Body of pancreas (tissue), 4 donors: ENCODE measurements at regions not wholly inside any gene's neighbourhood (a gene's known extent, or its start where the extent isn't known, plus 50 kb on each side); places are given as distances from the start of the nearest gene placed in this dataset.

ENCODE experiments used
- POLR2A ChIP-seq, 3 donors: fragments of 450-650 bp; IDR thresholded peaks; one replicate each; pipeline ENCODE4 v1.6.1; 2016; ENCODE audit warnings: antibody characterized with exemption in 3 of 3, mild to moderate bottlenecking in 2 of 3
- TF ChIP-seq, protein P1 (sequence below), 7 experiments: fragments of 450-650 bp in 4 of 7; fragments of 200-600 bp in 3 of 7; sonication (generic) in 3 of 7; IDR thresholded peaks; one replicate each; pipeline ENCODE4 v1.5.1; 2016 to 2019; ENCODE audit warnings: antibody characterized with exemption in 7 of 7

DNA sequence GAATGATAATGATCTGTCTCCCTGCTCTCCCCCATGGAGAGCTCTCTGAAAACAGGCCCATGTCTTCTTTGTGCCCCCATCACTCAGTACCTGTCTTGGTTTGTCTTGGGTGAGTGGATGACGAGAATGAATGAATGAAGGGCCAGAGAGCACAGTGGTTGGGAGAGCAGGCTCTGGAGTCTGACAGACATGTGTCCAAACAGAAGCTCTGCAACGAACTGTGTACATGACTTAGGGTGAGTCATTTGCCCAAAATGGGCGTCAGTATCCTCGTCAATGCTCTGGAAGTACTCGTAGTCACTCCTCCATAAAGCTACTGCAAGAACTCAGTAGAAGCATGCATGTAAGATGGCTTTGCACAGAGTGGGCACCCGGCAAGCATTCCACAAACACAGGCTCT, 170.2 kb upstream of the TLE3 start:
- TF ChIP-seq, protein P1, sequence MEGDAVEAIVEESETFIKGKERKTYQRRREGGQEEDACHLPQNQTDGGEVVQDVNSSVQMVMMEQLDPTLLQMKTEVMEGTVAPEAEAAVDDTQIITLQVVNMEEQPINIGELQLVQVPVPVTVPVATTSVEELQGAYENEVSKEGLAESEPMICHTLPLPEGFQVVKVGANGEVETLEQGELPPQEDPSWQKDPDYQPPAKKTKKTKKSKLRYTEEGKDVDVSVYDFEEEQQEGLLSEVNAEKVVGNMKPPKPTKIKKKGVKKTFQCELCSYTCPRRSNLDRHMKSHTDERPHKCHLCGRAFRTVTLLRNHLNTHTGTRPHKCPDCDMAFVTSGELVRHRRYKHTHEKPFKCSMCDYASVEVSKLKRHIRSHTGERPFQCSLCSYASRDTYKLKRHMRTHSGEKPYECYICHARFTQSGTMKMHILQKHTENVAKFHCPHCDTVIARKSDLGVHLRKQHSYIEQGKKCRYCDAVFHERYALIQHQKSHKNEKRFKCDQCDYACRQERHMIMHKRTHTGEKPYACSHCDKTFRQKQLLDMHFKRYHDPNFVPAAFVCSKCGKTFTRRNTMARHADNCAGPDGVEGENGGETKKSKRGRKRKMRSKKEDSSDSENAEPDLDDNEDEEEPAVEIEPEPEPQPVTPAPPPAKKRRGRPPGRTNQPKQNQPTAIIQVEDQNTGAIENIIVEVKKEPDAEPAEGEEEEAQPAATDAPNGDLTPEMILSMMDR (IDR thresholded peaks at IDR 0.05): no peak
- peak in 1 of 3 donors; percentile 7 for TF ChIP-seq POLR2A (IDR thresholded peaks at IDR 0.05)
